HEK293T (cell line): ENCODE measurements at regions not wholly inside any gene's neighbourhood (a gene's known extent, or its start where the extent isn't known, plus 50 kb on each side); places are given as distances from the start of the nearest gene placed in this dataset.

Experiments
- CTCF ChIA-PET: fragments of 350-600 bp; formaldehyde crosslinking; extraction: SDS; loops from one replicate; lab custom pipeline; 2021; ENCODE audit warnings: antibody characterized with exemption, inconsistent platforms; lab: Yijun Ruan, JAX
- POLR2A ChIA-PET: fragments of 350-600 bp; formaldehyde crosslinking; extraction: SDS; loops from one replicate; lab custom pipeline; 2020; ENCODE audit warnings: antibody characterized with exemption, inconsistent platforms; lab: Yijun Ruan, JAX
- DNase-seq: peaks from one replicate; pipeline ENCODE4 v3.0.0; 2012; ENCODE audit warnings: mixed read lengths; ENCODE audit errors: extremely low spot score
- ARNT ChIP-seq: fragments of 450-650 bp; IDR thresholded peaks from 2 replicates; pipeline ENCODE4 v1.6.1; 2017; ENCODE audit warnings: mild to moderate bottlenecking
- BHLHE40 ChIP-seq: fragments of 450-650 bp; IDR thresholded peaks from 2 replicates; pipeline ENCODE4 v1.6.1; 2016; ENCODE audit warnings: mild to moderate bottlenecking, moderate library complexity, borderline replicate concordance
- CTBP1 ChIP-seq: fragments of 450-650 bp; IDR thresholded peaks from 2 replicates; pipeline ENCODE4 v1.6.1; 2016; ENCODE audit warnings: borderline replicate concordance
- ELF4 ChIP-seq: fragments of 450-650 bp; IDR thresholded peaks from 2 replicates; pipeline ENCODE4 v1.6.1; 2017; ENCODE audit warnings: antibody characterized with exemption
- FOXA1 ChIP-seq: fragments of 450-650 bp; IDR thresholded peaks from 2 replicates; pipeline ENCODE4 v1.6.1; 2016; ENCODE audit warnings: mild to moderate bottlenecking
- FOXK2 ChIP-seq: fragments of 450-650 bp; IDR thresholded peaks from 2 replicates; pipeline ENCODE4 v1.6.1; 2016; ENCODE audit warnings: mild to moderate bottlenecking
- FOXM1 ChIP-seq: fragments of 450-650 bp; IDR thresholded peaks from 2 replicates; pipeline ENCODE4 v1.6.1; 2017; ENCODE audit warnings: mild to moderate bottlenecking, borderline replicate concordance
- HDGF ChIP-seq: fragments of 450-650 bp; IDR thresholded peaks from 2 replicates; pipeline ENCODE4 v1.6.1; 2017; ENCODE audit warnings: antibody characterized with exemption, borderline replicate concordance
- L3MBTL2 ChIP-seq: fragments of 450-650 bp; conservative IDR thresholded peaks from 2 replicates; pipeline ENCODE4 v1.6.1; 2016; ENCODE audit warnings: mild to moderate bottlenecking
- LEF1 ChIP-seq: fragments of 450-650 bp; IDR thresholded peaks from 2 replicates; pipeline ENCODE4 v1.6.1; 2017; ENCODE audit warnings: mild to moderate bottlenecking, borderline replicate concordance
- NFRKB ChIP-seq: fragments of 450-650 bp; IDR thresholded peaks from 2 replicates; pipeline ENCODE4 v1.6.1; 2016; ENCODE audit warnings: mild to moderate bottlenecking, moderate library complexity
- PKNOX1 ChIP-seq: fragments of 450-650 bp; IDR thresholded peaks from 2 replicates; pipeline ENCODE4 v1.6.1; 2016
- SP1 ChIP-seq: fragments of 450-650 bp; IDR thresholded peaks from 2 replicates; pipeline ENCODE4 v1.6.1; 2017
- SUZ12 ChIP-seq: fragments of 450-650 bp; IDR thresholded peaks from 2 replicates; pipeline ENCODE4 v1.6.1; 2016; ENCODE audit warnings: mild to moderate bottlenecking
- TARDBP ChIP-seq: fragments of 450-650 bp; IDR thresholded peaks from 2 replicates; pipeline ENCODE4 v1.6.1; 2016
- ZNF384 ChIP-seq: fragments of 450-650 bp; IDR thresholded peaks from 2 replicates; pipeline ENCODE4 v1.6.1; 2016

GRCh38 chr10:128927497-128928161 lies 539.4 kb upstream of the MGMT start:
- ChIA-PET CTCF (no interaction called here), POLR2A (no interaction called here)
- no peak for DNase-seq
- TF ChIP-seq FOXK2 (no peak), SUZ12 (no peak), ARNT (no peak)

GRCh38 chr10:128928231-128928836 lies 538.7 kb upstream of the MGMT start:
- CTCF ChIA-PET, result no interaction called here
- no peak for TF ChIP-seq FOXM1
- no peak for TF ChIP-seq TARDBP
- no peak for TF ChIP-seq ZNF384
- TF ChIP-seq SUZ12, result no peak
- no peak for TF ChIP-seq HDGF
- no peak for TF ChIP-seq PKNOX1
- no peak for TF ChIP-seq LEF1
- TF ChIP-seq L3MBTL2, result no peak
- TF ChIP-seq ELF4, result no peak
- TF ChIP-seq FOXK2, result no peak
- no peak for TF ChIP-seq NFRKB
- TF ChIP-seq FOXA1, result no peak
- no peak for TF ChIP-seq SP1
- TF ChIP-seq ARNT, result no peak
- no peak for TF ChIP-seq CTBP1
- no peak for DNase-seq
- POLR2A ChIA-PET, result no interaction called here

GRCh38 chr10:128929131-128929530 lies 537.9 kb upstream of the MGMT start:
- ChIA-PET CTCF (no interaction called here), POLR2A (no interaction called here)
- TF ChIP-seq ARNT (no peak), HDGF (no peak), SP1 (no peak), SUZ12 (no peak), ELF4 (no peak), FOXK2 (no peak), TARDBP (no peak)
- DNase-seq, result no peak

GRCh38 chr10:128929767-128930166 lies 537.3 kb upstream of the MGMT start:
- CTCF ChIA-PET, result no interaction called here
- no peak for DNase-seq
- TF ChIP-seq ELF4, result no peak
- TF ChIP-seq FOXM1, result no peak
- TF ChIP-seq TARDBP, result no peak
- no peak for TF ChIP-seq LEF1
- TF ChIP-seq FOXA1, result no peak
- POLR2A ChIA-PET, result no interaction called here

- POLR2A ChIA-PET, result no interaction called here
- TF ChIP-seq TARDBP (no peak), HDGF (no peak), FOXK2 (no peak), NFRKB (no peak), PKNOX1 (no peak), LEF1 (no peak), FOXA1 (no peak), BHLHE40 (no peak), ARNT (no peak), FOXM1 (no peak), ZNF384 (no peak), SP1 (no peak), SUZ12 (no peak), ELF4 (no peak), L3MBTL2 (no peak), CTBP1 (no peak)
- CTCF ChIA-PET, result no interaction called here
- DNase-seq, result no peak
Observed at GRCh38 chr10:128930515-128930914, 536.5 kb upstream of the MGMT start.

GRCh38 chr10:128932071-128932820 lies 534.8 kb upstream of the MGMT start:
- TF ChIP-seq BHLHE40 (no peak), ELF4 (no peak), SUZ12 (no peak), FOXK2 (no peak), ZNF384 (no peak), SP1 (no peak), FOXM1 (no peak), NFRKB (no peak), L3MBTL2 (no peak), HDGF (no peak), FOXA1 (no peak), LEF1 (no peak), ARNT (no peak), TARDBP (no peak), CTBP1 (no peak), PKNOX1 (no peak)
- ChIA-PET POLR2A (no interaction called here), CTCF (no interaction called here)
- DNase-seq, result no peak
